GM18873 (cell line): ENCODE measurements at regions not wholly inside any gene's neighbourhood (a gene's known extent, or its start where the extent isn't known, plus 50 kb on each side); places are given as distances from the start of the nearest gene placed in this dataset.
"Not testable (repeated sequence)": the region's sequence is repeated elsewhere in the genome, so short reads cannot be mapped to it uniquely, and the experiment has no call there.

Source experiments
- ATAC-seq: cut with Tn5 transposase; IDR thresholded peaks from one replicate; pipeline ENCODE4 v1.9.1; 2021; ENCODE audit warnings: mild to moderate bottlenecking, moderate library complexity, moderate number of reproducible peaks; ENCODE audit not compliant: unreplicated experiment, low FRiP score

DNA sequence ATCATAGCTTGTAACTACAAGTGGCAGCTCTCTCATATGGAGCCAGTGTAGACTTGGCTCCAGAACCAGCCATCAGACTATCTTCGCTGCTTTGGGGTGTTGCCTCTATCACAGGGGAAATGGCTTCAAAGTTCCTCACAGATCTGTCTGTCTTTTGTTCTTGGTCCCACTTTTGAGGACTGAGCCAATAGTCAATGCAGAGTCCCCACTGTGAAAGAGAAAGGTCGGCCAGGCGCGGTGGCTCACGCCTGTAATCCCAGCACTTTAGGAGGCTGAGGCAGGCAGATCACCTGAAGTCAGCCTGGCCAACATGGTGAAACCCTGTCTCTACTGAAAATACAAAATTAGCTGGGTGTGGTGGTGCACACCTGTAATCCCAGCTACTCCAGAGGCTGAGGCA is 86.9 kb upstream of the FZD7 start:
- not testable (repeated sequence) for ATAC-seq

DNA sequence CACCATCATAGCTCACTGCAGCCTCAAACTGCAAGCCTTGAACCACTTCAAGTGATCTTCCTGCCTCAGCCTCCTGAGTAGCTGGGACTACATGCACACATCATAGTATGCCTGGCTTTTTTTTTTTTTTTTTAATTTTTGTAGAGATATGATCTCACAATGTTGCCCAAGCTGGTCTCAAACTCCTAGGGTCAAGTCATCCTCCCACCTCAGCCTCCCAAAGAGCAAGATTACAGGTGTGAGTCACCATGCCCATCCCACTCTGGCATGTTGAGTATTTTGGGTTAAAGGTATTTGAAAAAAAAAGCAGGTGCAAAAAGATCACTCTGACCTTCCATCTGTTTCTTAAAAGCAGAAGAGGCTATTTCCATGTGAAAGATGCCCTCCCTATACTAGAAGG is 86.4 kb upstream of the FZD7 start:
- no peak for ATAC-seq

DNA sequence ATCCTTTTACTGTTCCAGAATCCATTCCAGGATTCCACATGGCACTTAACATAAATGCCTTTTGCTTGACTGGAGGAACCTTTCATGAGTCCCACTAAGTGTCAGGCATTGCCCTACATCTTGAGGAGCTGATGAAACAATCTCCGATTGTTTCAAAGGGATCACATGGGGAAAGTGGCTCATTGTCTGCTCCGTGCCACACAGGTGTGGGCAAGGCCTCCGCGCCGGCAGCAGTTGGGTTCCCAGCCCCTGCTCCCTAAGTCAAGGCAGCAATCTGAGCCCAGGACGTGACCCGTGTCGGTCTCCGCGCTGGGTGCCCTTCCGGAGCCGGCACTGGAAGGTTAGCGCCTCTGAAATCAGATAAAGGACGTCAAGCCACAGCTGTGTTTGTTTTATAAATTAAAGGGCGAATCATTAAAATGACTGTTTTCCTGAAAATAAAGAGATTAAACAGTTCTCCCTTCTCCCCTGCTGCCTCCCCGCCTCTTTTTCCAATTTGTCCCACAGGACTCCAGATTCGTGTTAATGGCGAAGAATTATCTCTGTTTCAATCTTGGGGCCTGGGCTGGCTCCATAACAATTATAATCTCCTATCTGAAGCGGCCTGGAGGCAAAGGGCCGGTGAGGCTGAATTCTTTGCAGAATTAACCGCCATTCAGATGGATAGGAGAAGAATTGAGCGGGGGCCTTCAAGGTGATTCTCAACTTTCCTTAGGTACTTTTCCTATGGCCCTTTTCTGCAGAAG is 84.3 kb upstream of the FZD7 start:
- no peak for ATAC-seq

DNA sequence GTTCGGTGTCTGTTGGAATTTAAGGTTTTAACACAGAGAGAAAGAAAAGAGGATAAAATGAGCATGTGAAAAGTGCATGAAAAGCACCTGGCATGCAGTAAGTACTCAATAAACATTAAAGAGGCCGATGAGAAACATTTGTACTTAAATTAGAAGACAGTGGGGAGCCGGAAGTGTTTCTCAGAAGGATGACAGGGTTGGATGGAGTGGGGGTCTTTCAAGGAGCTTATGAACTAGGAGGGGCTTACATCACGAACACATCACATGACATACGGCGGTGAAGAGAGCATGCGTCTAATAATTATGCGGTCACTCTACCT is 83.8 kb upstream of the FZD7 start:
- no peak for ATAC-seq

DNA sequence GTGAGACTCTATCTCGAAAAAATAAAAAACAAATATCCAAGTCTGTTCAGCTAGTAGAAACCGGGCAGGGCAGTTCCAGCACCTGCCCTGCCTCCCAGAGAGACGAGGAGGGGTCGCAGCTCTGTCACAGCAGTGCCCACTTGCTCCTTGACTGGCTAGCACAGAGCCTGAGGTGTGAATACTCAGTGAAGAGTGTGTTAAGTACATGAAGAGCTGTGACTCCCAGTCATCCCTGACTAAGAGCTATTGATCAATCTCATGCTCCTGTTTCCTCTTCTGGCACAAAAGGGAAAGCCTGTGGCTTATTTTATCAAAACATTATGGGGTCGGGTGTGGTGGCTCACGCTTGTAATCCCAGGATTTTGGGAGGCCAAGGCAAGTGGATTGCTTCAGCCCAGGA is 83.0 kb upstream of the FZD7 start:
- ATAC-seq: no peak

DNA sequence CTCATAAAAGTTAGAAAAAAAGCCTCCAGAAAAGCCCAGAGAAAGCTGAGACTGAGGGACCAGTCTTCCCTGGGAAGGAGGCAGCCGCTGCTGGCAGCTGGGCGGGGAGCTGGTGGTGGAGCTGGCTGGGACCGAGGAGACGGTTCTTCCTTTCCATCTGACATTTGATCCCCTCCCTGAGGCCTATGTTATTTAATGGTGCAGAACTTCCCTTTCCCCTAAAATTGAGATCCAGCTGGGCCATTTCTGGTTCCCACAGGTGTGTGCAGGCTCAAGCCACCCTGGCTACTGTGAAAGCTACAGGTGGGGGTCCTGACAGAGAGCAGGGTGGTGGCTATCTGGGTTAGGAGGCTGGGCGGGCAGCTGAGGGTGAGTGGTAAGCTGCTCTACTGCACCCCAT is 81.5 kb upstream of the FZD7 start:
- ATAC-seq: no peak

DNA sequence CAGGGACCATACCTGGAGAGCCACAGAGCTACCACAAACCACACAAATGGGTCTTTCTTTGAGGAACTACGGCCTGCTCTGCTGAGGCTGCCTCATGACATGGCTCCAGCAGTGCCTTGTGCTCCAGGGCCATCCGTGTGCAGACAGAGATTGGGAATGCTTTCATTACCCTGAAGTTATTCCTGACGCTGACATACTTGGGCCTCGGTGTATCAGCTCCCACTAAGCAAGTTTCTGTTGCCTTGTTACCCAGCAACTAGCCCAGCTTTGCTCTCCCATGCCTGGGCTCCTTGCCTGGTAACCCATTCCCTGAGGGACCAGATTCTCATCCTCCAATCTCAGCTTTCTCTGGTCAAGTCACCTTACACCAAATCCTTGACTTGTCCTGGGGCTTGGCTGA is 80.3 kb upstream of the FZD7 start:
- no peak for ATAC-seq

DNA sequence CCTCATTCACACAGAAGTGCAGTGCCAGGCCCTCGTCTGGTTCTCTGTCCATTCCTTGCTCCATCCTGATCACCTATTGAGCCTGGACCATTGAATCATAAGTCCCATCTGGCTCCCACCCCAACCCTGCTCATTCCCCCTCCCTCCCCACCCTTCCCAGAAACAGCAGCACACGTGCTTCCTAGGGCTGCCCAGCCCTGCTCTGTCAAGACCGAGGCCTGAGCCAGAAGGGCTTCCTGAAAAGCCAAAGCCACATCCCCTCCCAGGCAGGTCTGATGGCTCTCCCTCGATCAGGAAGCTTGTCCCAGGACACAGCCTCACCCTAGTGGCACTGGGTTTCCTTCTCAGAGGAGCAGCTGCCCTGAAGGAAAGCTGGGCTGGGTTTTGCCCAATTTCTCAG is 79.8 kb upstream of the FZD7 start:
- no peak for ATAC-seq

DNA sequence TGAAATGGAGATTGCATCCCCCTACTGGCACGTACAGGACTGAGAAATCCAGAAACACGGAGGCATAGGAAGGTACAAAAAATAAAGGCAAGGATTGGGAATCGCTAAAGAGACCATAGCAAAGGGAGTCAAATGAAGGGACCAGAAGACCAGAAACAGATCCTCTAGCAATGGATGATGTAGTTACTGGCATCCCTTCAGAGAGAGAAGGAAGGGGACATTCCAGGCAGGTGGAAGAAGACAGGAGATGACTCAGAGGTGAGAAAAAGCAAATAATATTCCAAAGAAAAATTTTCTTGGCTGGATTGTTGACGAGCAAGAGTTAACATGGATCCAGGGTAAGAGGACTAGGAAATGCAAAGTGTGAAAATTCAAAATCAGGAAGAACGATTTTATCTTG is 78.4 kb upstream of the FZD7 start:
- no peak for ATAC-seq

DNA sequence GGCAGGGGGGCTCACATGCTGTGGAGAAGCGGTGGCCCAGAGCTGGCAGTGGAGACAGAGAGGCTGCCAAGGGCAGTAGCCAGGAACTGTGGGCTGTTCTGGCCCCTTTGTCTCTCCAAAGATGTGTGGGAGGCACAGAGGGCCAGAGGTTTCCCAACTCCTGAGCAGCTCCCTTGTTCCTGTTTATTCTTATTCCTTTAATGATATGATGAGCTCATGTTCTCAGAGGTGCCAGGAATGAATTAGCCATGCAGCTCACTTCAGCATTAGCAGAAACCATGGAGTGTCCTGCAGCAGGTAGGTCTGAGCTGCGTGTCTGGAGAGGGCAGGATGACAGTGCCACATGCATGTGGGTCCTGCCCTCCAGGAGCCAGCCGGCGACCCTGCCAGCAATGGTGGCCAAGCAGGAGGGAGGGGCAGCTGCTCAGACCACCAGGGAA is 77.9 kb upstream of the FZD7 start:
- no peak for ATAC-seq

DNA sequence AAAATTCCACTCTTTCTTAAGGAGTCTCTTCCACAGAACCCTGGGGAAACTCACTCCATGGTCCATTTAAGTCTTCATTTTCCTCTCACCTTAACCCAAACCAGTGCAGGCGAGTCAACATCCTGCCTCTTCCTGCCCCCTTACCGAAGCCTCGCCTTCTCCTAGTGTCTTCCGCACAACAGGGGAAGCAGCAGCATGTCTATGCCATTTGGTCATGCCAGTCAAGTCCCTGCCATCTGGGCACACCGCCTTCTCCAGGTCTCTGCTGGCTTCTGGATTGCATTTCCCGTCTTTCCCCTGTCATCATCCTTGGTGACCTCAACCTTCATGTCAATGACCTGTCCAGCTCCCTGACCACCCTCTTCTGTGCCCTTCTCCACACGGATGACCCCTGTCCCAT is 77.3 kb upstream of the FZD7 start:
- ATAC-seq: no peak

DNA sequence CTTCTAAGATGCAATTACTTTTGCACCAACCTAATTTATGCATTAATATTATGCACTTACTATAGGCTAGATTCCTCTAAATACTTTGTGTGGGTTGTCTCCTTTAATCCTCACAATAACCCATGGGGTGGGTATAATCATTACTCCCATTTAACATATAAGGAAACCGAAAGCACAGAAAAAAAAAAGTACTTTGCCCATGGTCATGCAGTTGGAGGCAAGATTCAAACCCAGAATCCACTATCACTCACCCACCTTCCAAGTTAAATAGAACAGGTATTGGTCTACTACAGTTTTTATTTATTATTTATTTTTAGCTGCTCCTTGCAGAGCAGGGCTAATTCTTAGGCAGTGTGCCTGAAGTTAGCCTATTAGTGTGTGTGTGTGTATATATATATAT is 76.6 kb upstream of the FZD7 start:
- no peak for ATAC-seq

DNA sequence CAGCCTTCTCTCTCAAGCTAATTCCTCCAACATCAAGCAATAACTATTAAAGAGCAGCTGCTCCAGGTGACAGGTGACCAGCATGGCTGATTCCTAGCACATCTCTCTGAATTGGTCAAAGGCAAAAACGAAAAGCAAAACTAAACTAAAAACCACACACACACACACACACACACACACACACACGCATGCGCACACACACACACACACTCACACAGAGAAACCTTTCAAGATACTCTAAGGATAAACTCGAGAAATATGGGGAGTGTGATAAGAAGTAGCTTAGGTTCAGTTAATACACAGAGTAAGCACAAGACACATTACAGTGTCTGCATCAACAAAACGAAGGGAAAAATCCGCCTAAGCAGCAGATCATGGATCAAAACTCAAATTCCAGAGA is 74.5 kb upstream of the FZD7 start:
- no peak for ATAC-seq

DNA sequence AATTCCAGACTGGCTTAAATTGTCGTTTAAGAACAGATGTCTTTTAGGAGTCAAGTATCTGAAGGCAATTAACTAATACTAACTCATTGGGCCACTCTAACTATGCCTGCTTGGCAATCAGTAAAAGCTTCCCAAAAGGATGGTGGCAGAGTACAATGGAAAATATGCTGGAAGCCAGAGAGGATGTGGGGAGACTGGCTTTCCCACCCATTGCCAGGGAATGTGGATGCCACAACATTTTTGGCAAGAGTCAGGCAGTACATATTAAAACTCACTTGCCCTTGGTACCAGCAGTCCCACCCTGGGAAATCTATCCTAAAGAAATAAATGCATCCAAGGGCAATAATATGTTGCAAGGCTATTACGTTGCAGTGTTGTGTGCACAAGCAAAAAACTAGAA is 74.0 kb upstream of the FZD7 start:
- no peak for ATAC-seq

DNA sequence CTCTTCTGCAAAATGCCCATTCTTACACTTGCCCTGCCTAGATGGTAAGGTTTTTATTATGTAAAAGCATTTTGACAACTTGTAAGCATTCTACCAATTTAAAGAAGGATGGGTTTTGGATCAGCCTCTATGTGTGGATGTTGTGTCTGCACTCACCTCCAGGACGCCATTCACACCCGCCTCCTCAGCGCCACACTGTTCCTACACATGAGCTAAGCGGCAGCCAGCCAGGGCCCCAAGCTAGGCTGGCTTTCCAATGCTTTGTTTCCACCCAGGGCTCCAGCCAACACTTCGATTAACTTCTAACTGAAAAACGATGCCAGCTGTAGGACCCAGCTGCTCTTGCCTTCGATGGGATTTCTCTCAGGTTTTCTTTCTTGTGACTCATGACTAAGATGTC is 73.3 kb upstream of the FZD7 start:
- no peak for ATAC-seq

DNA sequence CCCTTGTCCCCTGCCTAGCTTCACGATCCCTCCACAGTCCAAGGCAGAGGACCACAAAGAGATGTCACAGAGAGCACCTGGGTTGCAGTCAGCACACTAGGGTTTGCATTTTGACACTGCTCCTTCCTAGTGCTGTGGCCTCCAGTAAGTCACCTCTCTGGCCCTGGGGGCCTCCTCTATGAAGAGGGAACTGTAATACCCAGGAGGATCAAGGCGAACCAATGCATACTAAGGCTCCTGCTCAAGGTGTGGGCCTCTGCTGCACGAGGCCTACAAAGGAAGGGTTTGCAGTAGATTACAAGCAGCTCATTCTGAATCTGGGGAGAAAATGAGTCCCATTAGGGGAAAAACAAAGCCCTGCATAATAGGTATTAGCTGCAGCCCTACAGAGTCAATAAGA is 72.3 kb upstream of the FZD7 start:
- no peak for ATAC-seq

DNA sequence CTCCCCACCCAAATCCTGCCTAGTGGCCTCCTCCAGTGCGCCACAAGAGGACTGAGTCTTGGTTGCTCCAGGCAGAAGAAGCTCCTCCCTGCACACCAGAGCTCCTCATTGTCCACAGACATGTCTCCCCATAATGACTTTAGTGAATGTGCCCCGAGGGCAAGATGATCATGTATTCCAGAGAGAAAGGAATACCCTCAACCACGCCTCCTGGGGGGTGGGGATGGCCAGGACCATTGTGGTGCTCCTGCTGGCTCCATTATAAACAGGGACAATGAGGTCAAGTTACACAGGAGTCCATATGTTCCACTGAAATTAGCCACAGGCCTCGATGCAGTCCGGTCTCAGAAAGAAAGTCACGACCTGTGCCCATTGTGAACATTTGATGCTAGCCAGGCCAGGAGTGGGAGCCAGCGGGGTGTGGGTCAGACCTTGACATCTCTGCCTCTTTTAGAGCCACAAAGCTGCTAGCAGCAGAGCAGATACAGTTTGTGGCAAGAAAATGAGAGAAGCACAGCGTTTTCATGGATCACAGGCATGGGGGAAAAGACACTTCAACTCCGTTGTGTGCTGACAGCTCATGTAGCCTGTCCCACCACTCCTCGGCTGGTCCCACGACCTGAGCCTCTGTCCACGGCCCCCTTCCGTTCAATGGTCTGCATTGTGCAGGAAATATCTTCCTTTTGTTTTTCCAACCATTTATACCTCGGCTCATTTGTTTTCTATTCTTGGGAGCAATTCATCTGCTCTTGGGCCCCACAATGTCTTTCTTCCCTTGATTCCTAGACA is 70.7 kb upstream of the FZD7 start:
- no peak for ATAC-seq

DNA sequence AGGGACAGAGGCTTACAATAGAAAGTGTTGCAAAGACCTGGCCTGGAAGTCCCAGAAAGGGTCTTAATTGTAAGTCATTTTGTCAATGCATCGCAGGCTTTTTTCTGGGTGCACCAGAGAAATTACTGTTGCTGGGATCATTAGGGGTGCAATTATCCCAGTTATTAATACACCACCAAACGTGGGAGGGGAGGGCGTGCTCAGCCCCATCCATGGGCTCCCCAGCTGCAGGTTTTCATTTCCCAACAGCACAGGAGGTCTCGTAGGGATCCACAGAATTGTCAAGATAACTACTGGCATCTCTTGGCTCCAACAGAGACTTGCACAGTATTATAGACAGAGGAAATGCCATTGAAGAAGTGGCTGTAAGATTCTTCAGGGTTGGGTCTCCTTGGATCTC is 69.6 kb upstream of the FZD7 start:
- no peak for ATAC-seq

DNA sequence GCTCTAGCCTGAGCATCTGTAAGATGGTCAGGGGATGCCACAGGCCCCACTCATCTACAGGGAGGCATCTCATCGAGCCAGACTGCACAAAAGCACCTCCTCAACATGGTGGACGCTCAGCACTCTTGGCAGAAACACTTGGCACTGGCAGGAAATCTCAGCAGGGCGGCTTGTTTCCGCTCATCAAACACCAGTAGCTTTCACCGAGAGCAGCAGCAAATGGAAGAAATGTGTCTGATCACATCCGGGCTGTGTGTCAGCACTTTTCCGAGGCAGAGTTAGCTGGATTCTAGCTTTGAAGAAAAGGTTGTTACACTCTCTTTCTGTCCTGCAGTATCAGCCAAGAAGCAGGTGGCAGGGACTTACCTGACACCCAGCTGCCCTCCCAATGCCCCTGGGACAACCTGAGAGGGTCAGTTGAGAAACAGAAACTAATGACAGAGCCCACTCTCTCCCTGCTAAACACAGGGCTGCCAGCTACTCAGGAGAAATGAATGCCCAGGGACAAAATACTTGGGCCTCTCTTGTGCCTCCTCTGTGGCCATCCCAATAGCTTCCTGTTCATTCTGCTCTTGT is 68.9 kb upstream of the FZD7 start:
- no peak for ATAC-seq

DNA sequence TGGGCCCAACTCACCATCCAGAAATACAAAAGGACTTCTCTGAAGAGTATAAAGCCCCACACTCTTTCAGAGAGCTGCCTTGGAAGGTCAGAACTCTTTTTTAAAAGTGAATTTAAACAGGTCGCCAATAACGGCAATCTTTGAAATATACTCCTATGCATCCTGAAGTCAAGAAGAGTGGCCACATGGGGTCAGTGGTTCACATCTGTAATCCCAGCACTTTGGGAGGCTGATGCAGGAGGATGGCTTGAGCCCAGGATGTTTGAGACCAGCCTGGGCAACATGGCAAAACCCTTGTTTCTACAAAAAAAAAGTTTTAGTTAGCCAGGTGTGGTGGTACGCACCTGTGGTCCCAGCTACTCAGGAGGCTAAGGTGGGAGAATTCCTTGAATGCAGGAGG is 68.1 kb upstream of the FZD7 start:
- no peak for ATAC-seq

DNA sequence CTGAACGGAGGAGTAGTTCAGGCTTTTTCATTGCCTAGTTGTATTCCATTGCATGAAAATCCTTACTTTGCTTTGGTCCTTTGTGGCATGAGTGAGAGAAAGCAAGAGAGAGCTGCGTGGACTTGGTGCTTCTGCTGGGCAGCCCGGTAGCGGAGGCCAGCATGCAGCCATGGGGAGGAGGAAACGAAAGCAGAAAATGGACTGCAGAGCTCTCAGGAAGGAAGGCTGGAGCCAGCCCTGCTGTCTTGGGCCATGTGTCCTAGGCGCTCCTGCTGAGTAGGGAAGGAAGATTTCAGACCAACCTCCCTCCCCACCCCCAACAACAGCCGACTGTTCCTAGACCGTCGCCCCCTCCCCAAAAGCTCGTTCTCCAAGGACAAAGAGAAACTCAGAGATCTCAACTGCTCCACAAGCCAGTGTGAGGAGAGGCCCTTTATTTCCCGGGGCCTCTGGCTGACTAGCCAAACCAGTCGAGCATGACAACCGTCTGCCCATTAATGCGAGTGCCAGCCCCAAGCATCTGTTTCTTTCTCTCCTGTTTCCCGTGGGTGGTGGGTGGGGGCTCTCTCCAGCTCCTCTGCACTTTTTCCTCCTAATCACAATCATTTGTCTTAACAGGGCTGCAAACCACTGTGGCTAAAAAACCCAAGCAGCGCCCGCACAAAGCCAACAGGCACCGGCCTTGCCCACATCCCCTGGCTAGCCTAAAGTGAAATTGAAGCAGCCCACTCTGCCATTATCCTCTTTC is 66.8 kb upstream of the FZD7 start:
- ATAC-seq: no peak
